ENCODE measurements at regions not wholly inside any gene's neighbourhood (a gene's known extent, or its start where the extent isn't known, plus 50 kb on each side); places are given as distances from the start of the nearest gene placed in this dataset.
A peak's percentile ranks its signal among the peaks of the same experiment; 100 is the strongest.
"Not testable (repeated sequence)": the region's sequence is repeated elsewhere in the genome, so short reads cannot be mapped to it uniquely, and the experiment has no call there.

GRCh38 chr1:170376801-170377385 lies 155.1 kb upstream of the GORAB start:
- DNase-seq (ENCODE audit: low read depth), result no peak

- DNase-seq (ENCODE audit: low read depth), result no peak
Observed at GRCh38 chr1:170377440-170377839, 154.5 kb upstream of the GORAB start.

GRCh38 chr1:170377896-170378634 lies 153.9 kb upstream of the GORAB start:
- no peak for DNase-seq (ENCODE audit: low read depth)

- DNase-seq (ENCODE audit: low read depth), result no peak
Observed at GRCh38 chr1:170385750-170386149, 146.2 kb upstream of the GORAB start.

- DNase-seq (ENCODE audit: low read depth), result no peak
Observed at GRCh38 chr1:170388489-170388888, 143.5 kb upstream of the GORAB start.

- DNase-seq (ENCODE audit: low read depth), result no peak
Observed at GRCh38 chr1:170395149-170395548, 136.8 kb upstream of the GORAB start.

GRCh38 chr1:170397061-170397460 lies 134.9 kb upstream of the GORAB start:
- DNase-seq (ENCODE audit: low read depth), result no peak

- DNase-seq (ENCODE audit: low read depth), result no peak
Observed at GRCh38 chr1:170402476-170403311, 129.3 kb upstream of the GORAB start.

GRCh38 chr1:170407138-170407537 lies 124.8 kb upstream of the GORAB start:
- no peak for DNase-seq (ENCODE audit: low read depth)

GRCh38 chr1:170407581-170407980 lies 124.4 kb upstream of the GORAB start:
- no peak for DNase-seq (ENCODE audit: low read depth)

- DNase-seq (ENCODE audit: low read depth), result no peak
Observed at GRCh38 chr1:170410401-170411166, 121.4 kb upstream of the GORAB start.

GRCh38 chr1:170414989-170415709 lies 116.8 kb upstream of the GORAB start:
- no peak for DNase-seq (ENCODE audit: low read depth)

- DNase-seq (ENCODE audit: low read depth), result no peak
Observed at GRCh38 chr1:170415710-170416372, 116.1 kb upstream of the GORAB start.

- no peak for DNase-seq (ENCODE audit: low read depth)
Observed at GRCh38 chr1:170424346-170424745, 107.6 kb upstream of the GORAB start.

- DNase-seq (ENCODE audit: low read depth), result no peak
Observed at GRCh38 chr1:170426596-170426995, 105.4 kb upstream of the GORAB start.

GRCh38 chr1:170427002-170427401 lies 105.0 kb upstream of the GORAB start:
- not testable (repeated sequence) for DNase-seq (ENCODE audit: low read depth)

GRCh38 chr1:170436928-170437327 lies 95.0 kb upstream of the GORAB start:
- DNase-seq (ENCODE audit: low read depth), result no peak

- DNase-seq (ENCODE audit: low read depth), result peak; percentile 37
Observed at GRCh38 chr1:170445096-170445495, 86.9 kb upstream of the GORAB start.

- no peak for DNase-seq (ENCODE audit: low read depth)
Observed at GRCh38 chr1:170448661-170449158, 83.3 kb upstream of the GORAB start.

- DNase-seq (ENCODE audit: low read depth), result not testable (repeated sequence)
Observed at GRCh38 chr1:170457325-170458050, 74.5 kb upstream of the GORAB start.
